HG02884 (cell line): ENCODE measurements at regions not wholly inside any gene's neighbourhood (a gene's known extent, or its start where the extent isn't known, plus 50 kb on each side); places are given as distances from the start of the nearest gene placed in this dataset.
"Not testable (repeated sequence)": the region's sequence is repeated elsewhere in the genome, so short reads cannot be mapped to it uniquely, and the experiment has no call there.

ENCODE experiments used
- ATAC-seq: cut with Tn5 transposase; IDR thresholded peaks from one replicate; pipeline ENCODE4 v1.9.1; 2021; ENCODE audit warnings: mild to moderate bottlenecking, moderate library complexity; ENCODE audit not compliant: unreplicated experiment

- no peak for ATAC-seq
Measured at GRCh38 chr18:56489893-56490292, 148.5 kb downstream of the TXNL1 start.

DNA sequence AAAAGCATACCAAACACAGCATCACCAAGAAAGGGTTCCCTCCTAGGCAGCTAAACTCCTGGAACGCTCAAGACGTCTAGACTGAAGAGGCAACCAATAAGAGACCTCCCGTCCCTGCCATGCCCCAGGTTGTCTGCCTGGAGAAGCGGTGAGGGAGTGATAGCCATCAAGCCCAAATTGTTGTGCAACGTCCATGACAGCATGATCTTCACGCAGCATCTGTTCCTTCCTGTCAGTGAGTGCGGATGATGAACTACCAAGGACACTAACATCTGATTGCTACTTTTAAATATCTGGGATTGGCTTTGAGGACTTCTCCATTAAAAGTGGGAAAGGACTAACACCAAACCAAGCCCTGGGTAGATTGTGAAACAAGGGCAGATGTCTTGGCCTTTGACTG lies 149.7 kb downstream of the TXNL1 start:
- ATAC-seq = no peak

DNA sequence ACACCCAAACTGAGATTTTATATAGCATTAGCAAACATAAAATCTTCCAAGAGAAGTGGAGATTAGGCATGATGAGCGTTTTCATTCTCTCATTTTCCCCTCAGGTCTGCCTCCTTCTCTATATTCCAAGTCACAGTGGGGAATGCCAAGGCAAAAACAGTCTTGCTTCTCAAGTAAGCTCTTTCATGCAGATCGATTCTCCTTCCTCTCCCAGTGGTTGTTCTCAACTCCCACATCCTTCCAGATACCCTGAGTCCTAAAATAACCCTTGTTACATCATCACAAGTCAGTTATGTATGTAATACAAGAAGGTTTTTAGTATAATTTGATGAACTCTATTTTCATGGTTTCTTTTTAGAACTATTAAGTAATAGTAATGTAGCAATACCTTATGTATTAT lies 150.6 kb downstream of the TXNL1 start:
- no peak for ATAC-seq

GRCh38 chr18:56483386-56483785 lies 155.0 kb downstream of the TXNL1 start:
- ATAC-seq = no peak

DNA sequence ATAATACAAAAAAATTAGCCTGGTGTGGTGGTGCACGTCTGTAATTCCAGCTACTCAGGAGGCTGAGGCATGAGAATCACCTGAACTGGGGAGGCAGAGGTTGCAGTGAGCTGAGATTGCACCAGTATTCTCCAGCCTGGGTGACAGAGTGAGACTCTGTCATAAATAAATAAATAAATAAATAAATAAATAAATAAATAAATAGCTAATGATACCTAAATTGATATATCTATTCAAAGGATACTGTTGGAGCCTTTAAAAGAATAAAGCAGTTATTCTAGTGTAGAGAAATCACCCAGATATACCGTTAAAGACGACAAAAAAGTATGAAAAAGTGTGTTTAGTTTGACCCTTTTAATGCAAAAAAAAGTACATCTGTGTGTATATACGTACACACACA lies 155.6 kb downstream of the TXNL1 start:
- not testable (repeated sequence) for ATAC-seq

DNA sequence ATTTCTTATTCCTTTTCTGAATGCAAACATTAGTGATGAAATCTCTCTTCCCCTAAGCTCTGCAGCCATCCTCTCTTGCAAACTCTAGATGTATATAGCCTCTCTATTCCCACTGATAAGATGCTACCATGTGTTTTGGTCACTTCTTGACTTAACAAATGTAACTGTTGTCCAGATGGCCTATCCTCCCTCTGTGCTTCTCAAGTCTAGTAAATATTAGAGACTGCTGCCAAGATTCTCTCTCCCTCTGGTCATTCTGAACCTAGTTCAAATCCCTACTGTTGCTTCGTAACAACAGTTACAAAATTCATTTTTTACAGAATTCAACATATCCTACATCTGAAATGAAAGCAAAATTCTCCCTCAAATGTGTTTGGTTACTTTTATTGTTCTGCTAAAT lies 156.6 kb downstream of the TXNL1 start:
- ATAC-seq = no peak

- ATAC-seq = no peak
Measured at GRCh38 chr18:56479841-56480240, 158.6 kb downstream of the TXNL1 start.

GRCh38 chr18:56475250-56475649 lies 163.1 kb downstream of the TXNL1 start:
- ATAC-seq = no peak

- ATAC-seq = no peak
Measured at GRCh38 chr18:56473400-56474024, 164.9 kb downstream of the TXNL1 start.

GRCh38 chr18:56470406-56471351 lies 167.7 kb downstream of the TXNL1 start:
- ATAC-seq = no peak

- ATAC-seq = no peak
Measured at GRCh38 chr18:56469582-56469981, 168.8 kb downstream of the TXNL1 start.

- no peak for ATAC-seq
Measured at GRCh38 chr18:56468396-56468795, 170.0 kb downstream of the TXNL1 start.

DNA sequence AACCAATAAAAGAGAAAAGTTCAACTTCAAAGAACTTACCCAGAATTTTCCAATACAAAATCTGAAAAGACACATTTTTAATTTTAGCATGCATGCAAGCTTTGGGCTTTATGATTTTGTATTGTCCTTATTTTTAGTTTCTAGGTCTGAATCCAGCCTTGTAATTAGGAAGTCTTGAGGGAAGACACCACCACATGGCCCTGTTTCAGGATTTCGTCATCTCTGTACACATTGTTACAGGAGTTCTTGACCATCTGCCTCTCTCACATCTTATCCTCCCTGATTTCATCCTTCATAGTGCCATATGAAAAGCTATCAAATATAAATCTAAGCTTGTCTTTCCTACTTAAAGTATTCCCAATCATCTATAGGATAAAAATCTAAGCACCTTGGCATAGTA lies 176.1 kb downstream of the TXNL1 start:
- no peak for ATAC-seq

DNA sequence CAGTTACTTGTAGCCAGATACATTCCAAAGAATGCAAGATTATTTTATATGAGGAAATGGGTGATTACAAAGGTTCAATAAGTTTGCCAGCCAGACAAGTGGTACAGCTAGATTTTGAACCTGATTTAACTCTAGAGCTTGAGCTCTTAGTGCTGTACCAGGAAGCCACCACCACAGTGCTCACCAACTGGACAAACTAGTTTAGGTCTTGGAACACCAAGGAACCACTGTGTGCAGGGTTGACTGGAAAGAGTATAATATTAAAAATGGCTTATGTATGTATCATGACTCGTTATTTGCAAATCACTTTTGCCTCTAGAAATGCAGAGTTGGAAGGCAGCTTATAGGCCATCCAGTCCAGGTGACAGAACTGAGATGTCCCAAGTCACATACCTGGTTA lies 177.2 kb downstream of the TXNL1 start:
- ATAC-seq = no peak

GRCh38 chr18:56460581-56460980 lies 177.8 kb downstream of the TXNL1 start:
- ATAC-seq = no peak

DNA sequence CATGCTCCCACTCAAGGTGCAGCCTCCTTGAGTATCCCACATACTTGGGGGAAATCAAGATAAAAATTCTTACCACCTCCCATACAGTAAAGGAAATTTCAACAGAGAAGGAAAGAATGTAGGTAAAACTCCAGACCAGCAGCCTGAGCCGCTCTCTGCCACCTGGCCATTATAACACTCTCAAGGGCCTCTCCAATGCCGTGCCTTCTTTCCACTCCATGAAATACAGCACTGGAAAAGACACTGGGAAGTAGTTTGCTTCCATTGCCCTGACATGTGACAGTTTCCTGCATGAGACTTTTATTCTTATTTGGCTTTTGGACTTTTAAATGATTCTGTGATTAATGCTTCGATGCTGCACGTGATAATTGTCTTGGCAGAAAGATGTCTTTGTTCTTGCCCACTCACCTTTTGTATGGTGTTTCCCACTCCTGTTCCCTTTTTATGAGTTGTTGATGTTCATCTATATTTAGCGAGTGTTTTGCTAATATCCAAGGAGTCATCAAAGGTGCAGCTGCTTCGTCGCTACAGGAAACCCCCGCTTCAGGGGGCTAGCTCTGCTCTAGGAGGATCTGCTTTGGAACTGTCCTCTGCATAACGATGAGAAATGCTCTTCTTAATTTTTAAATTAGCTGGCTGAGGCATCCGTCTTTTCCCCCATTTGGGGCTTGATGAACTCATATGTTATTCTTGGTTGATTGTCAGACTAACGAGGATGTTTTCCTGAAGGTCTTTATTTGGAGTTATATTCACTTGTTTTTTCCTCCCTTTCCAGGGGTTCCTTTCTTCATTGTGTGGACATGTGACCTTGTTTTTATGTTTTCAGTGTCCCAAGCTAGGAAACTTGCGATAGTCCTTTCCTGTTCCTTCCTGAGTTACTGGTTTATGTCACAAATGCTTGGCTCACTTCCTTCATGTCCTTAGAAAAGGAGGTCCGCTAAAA lies 179.4 kb downstream of the TXNL1 start:
- no peak for ATAC-seq

- no peak for ATAC-seq
Measured at GRCh38 chr18:56455874-56456273, 182.5 kb downstream of the TXNL1 start.

- ATAC-seq = no peak
Measured at GRCh38 chr18:56455141-56455540, 183.3 kb downstream of the TXNL1 start.

- ATAC-seq = no peak
Measured at GRCh38 chr18:56453631-56454030, 184.8 kb downstream of the TXNL1 start.

DNA sequence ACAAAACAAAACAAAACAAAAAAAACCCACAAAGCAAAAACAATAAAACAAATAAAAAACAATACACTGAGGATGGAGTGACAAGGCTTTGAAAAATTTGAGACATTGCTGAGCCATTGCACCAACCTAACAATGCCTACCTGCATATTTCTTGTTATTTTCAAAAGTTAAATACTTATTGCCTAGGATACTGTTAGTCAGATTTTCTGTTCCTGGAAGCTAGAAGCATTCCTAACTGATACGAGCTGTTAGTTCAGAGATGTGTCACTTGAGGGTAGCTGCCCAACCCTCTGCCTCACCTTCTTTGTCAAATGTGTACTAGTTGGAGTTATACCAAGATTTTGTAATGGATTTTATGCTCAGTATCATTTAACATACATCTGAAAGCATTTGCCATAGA lies 187.2 kb downstream of the TXNL1 start:
- no peak for ATAC-seq

- ATAC-seq = no peak
Measured at GRCh38 chr18:56448751-56449150, 189.6 kb downstream of the TXNL1 start.
